Prostate gland (tissue), 2 donors: ENCODE measurements at regions not wholly inside any gene's neighbourhood (a gene's known extent, or its start where the extent isn't known, plus 50 kb on each side); places are given as distances from the start of the nearest gene placed in this dataset.

Experiments
- DNase-seq: peaks from one replicate; pipeline ENCODE4 v3.0.0-alpha.2; 2019; ENCODE audit warnings: low spot score
- H3K27ac ChIP-seq, 2 donors: fragments of 200-600 bp; sonication (generic); 2 replicates each; pipeline ENCODE4 v1.5.1; 2017 to 2019
- H3K27me3 ChIP-seq: fragments of 200-600 bp; sonication (generic); replicated peaks from 2 replicates; pipeline ENCODE4 v1.5.1; 2019; ENCODE audit not compliant: insufficient read depth
- H3K36me3 ChIP-seq, 2 donors: fragments of 200-600 bp; sonication (generic); 1 replicate in 1 of 2; 2 replicates in 1 of 2; pipeline versions ENCODE4 v1.5.1 to v1.8.1; 2017 to 2019
- H3K4me1 ChIP-seq: fragments of 200-600 bp; sonication (generic); replicated peaks from 2 replicates; pipeline ENCODE4 v1.5.1; 2019
- H3K4me3 ChIP-seq, 2 donors: fragments of 200-600 bp; sonication (generic); 2 replicates each; pipeline ENCODE4 v1.5.1; 2017 to 2019
- H3K9me3 ChIP-seq: fragments of 200-600 bp; sonication (generic); 2 replicates; pipeline ENCODE4 v1.5.1; 2017
- CTCF ChIP-seq, 4 experiments: fragments of 200-600 bp in 2 of 4; fragments of 450-650 bp in 2 of 4; sonication (generic) in 2 of 4; IDR thresholded peaks; 1 replicate in 3 of 4; 2 replicates in 1 of 4; pipeline ENCODE4 v1.5.1; 2016 to 2019; ENCODE audit warnings: antibody characterized with exemption in 4 of 4, mild to moderate bottlenecking in 2 of 4, moderate library complexity in 2 of 4
- POLR2A ChIP-seq: fragments of 450-650 bp; IDR thresholded peaks from one replicate; pipeline ENCODE4 v1.6.1; 2016; ENCODE audit warnings: antibody characterized with exemption, mild to moderate bottlenecking
- POLR2AphosphoS5 ChIP-seq: sonication (generic); formaldehyde crosslinking; IDR thresholded peaks from one replicate; pipeline ENCODE4 v1.6.1; 2017; ENCODE audit warnings: antibody characterized with exemption
- WGBS: methylation state at CpG from one replicate; pipeline ENCODE4 v1.1.5; 2018; 5-methylcytosine and 5-hydroxymethylcytosine counted together
- intact Hi-C: fragments of 100-400 bp; cut with DNase I; formaldehyde crosslinking; loops from one replicate; pipeline ENCODE4 v1.14.2; 2022

GRCh38 chr5:124630767-124631704, 115.4 kb downstream of the ZNF608 start:
- 73% methylated on average over 5 of the region's 5 CpGs for WGBS

GRCh38 chr5:124628721-124629596, 117.5 kb downstream of the ZNF608 start:
- Histone ChIP-seq H3K27me3 (no peaks in the 10 kb centered on the region), H3K9me3 (no peaks in the 10 kb centered on the region), H3K27ac (no peak overlapping the region), H3K36me3 (no peaks in the 10 kb centered on the region), H3K4me1 (no peaks in the 10 kb centered on the region), H3K4me3 (no peak overlapping the region)
- TF ChIP-seq POLR2A: no peak
- no peak for TF ChIP-seq CTCF (IDR thresholded peaks at IDR 0.05)
- TF ChIP-seq POLR2AphosphoS5: no peak
- 65% methylated on average over 17 of the region's 17 CpGs for WGBS
- DNase-seq: no peak
- intact Hi-C loops: no loop called here

More at GRCh38 chr5:124630767-124631704, 115.4 kb downstream of the ZNF608 start:
- no peaks in the 10 kb centered on the region for H3K9me3 ChIP-seq
- no peaks in the 10 kb centered on the region for H3K27me3 ChIP-seq
- intact Hi-C loops: no loop called here
- no peaks in the 10 kb centered on the region for H3K36me3 ChIP-seq
- TF ChIP-seq POLR2AphosphoS5 (no peak), POLR2A (no peak), CTCF (IDR thresholded peaks at IDR 0.05) (no peak)
- H3K4me1 ChIP-seq: no peaks in the 10 kb centered on the region
- H3K27ac ChIP-seq: no peak overlapping the region
- no peak overlapping the region for H3K4me3 ChIP-seq
- DNase-seq: no peak

- no peaks in the 10 kb centered on the region for H3K9me3 ChIP-seq
Observed at GRCh38 chr5:124627815-124628595, 118.4 kb downstream of the ZNF608 start.

GRCh38 chr5:124626053-124626452, 120.4 kb downstream of the ZNF608 start:
- intact Hi-C loops: no loop called here

More at GRCh38 chr5:124627815-124628595, 118.4 kb downstream of the ZNF608 start:
- Histone ChIP-seq H3K27me3 (no peaks in the 10 kb centered on the region), H3K27ac (no peak overlapping the region), H3K4me1 (no peaks in the 10 kb centered on the region), H3K36me3 (no peaks in the 10 kb centered on the region), H3K4me3 (no peak overlapping the region)
- TF ChIP-seq POLR2A (no peak), CTCF (IDR thresholded peaks at IDR 0.05) (no peak), POLR2AphosphoS5 (no peak)
- no peak for DNase-seq
- intact Hi-C loops: no loop called here
- 88% methylated on average over 17 of the region's 17 CpGs for WGBS

More at GRCh38 chr5:124626053-124626452, 120.4 kb downstream of the ZNF608 start:
- Histone ChIP-seq H3K9me3 (no peaks in the 10 kb centered on the region), H3K27me3 (no peaks in the 10 kb centered on the region), H3K27ac (no peak overlapping the region), H3K36me3 (no peaks in the 10 kb centered on the region), H3K4me3 (no peak overlapping the region), H3K4me1 (no peaks in the 10 kb centered on the region)
- WGBS: 100% methylated on average over 2 of the region's 2 CpGs
- DNase-seq: no peak
- no peak for TF ChIP-seq CTCF (IDR thresholded peaks at IDR 0.05)
